ENCODE measurements at regions not wholly inside any gene's neighbourhood (a gene's known extent, or its start where the extent isn't known, plus 50 kb on each side); places are given as distances from the start of the nearest gene placed in this dataset.

- H3K36me3 ChIP-seq (ENCODE audit: low read depth), result no peaks in the 10 kb centered on the region
- no peak overlapping the region for H3K4me3 ChIP-seq
- ATAC-seq (peak; percentile 74), DNase-seq (peak in 1 of 3 donors; percentile 42)
- no peak for TF ChIP-seq CTCF (IDR thresholded peaks at IDR 0.05)
- H3K9me3 ChIP-seq, result no peaks in the 10 kb centered on the region
- intact Hi-C loops (cut with DNase I, micrococcal nuclease), result no loop called here
- H3K4me1 ChIP-seq (ENCODE audit: low read depth), result peaks cover 18% of the 10 kb centered on the region
Observed at GRCh38 chr9:104286799-104287198, 192.7 kb downstream of the SMC2 start.

GRCh38 chr9:104287253-104287878 is 193.3 kb downstream of the SMC2 start:
- H3K36me3 ChIP-seq (ENCODE audit: low read depth), result no peaks in the 10 kb centered on the region
- ATAC-seq (no peak), DNase-seq (no peak)
- no peak overlapping the region for H3K4me3 ChIP-seq
- TF ChIP-seq CTCF (IDR thresholded peaks at IDR 0.05), result no peak
- intact Hi-C loops (cut with DNase I, micrococcal nuclease), result no loop called here
- peaks cover 18% of the 10 kb centered on the region for H3K4me1 ChIP-seq (ENCODE audit: low read depth)
- no peaks in the 10 kb centered on the region for H3K9me3 ChIP-seq

GRCh38 chr9:104293877-104294276 is 199.8 kb downstream of the SMC2 start:
- DNase-seq, result no peak
- Histone ChIP-seq H3K4me3 (no peak overlapping the region), H3K36me3 (ENCODE audit: low read depth) (no peaks in the 10 kb centered on the region), H3K4me1 (ENCODE audit: low read depth) (peaks cover 2% of the 10 kb centered on the region), H3K9me3 (no peaks in the 10 kb centered on the region)
- intact Hi-C loops (cut with DNase I, micrococcal nuclease), result no loop called here
- no peak for TF ChIP-seq CTCF (IDR thresholded peaks at IDR 0.05)
- no peak for ATAC-seq

- DNase-seq, result no peak
- intact Hi-C loops (cut with DNase I, micrococcal nuclease), result no loop called here
- no peak for TF ChIP-seq CTCF (IDR thresholded peaks at IDR 0.05)
- Histone ChIP-seq H3K9me3 (no peaks in the 10 kb centered on the region), H3K36me3 (ENCODE audit: low read depth) (no peaks in the 10 kb centered on the region), H3K4me3 (no peak overlapping the region), H3K4me1 (ENCODE audit: low read depth) (no peaks in the 10 kb centered on the region)
- no peak for ATAC-seq
Observed at GRCh38 chr9:104300124-104300523, 203.9 kb upstream of the OR13F1 start.

- intact Hi-C loops (cut with DNase I, micrococcal nuclease), result no loop called here
- no peaks in the 10 kb centered on the region for H3K9me3 ChIP-seq
Observed at GRCh38 chr9:104301755-104302154, 202.3 kb upstream of the OR13F1 start.

More at GRCh38 chr9:104301755-104302154, 202.3 kb upstream of the OR13F1 start:
- DNase-seq, result no peak
- TF ChIP-seq CTCF (IDR thresholded peaks at IDR 0.05), result no peak
- H3K4me3 ChIP-seq, result no peak overlapping the region
- no peaks in the 10 kb centered on the region for H3K36me3 ChIP-seq (ENCODE audit: low read depth)
- no peak for ATAC-seq
- H3K4me1 ChIP-seq (ENCODE audit: low read depth), result no peaks in the 10 kb centered on the region

Data from mucosa of descending colon (tissue), 3 donors.